Ramos (cell line): ENCODE measurements at regions not wholly inside any gene's neighbourhood (a gene's known extent, or its start where the extent isn't known, plus 50 kb on each side); places are given as distances from the start of the nearest gene placed in this dataset.

Source experiments
- in situ Hi-C: fragments of 300-500 bp; cut with MboI; formaldehyde crosslinking; loops from one replicate; pipeline ENCODE4 v1.14.3; 2022; ENCODE audit warnings: low sequenced_read_pairs; ENCODE audit not compliant: unreplicated experiment

- in situ Hi-C loops, result no loop called here
Measured at GRCh38 chr6:168989421-168989820, 264.2 kb downstream of the THBS2 start.

DNA sequence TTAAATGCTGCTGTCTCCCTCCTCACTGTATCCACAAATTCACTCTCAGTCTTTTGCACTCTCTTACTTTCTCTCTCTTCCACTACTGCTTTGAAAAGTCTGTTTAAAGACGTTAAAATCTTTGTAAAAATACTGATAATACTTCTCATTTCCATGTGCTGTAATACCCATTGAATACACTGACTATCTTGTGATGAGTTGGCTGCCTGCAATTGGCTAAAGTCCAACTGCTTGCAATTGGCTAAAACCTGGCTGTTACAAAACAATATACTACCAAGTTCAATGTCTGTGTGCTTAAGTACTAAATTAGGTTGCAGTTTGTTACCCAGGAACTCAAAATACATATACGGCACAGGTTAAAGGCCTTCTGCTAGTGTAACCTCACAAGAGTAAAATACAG, 264.8 kb downstream of the THBS2 start:
- in situ Hi-C loops, result no loop called here

GRCh38 chr6:168988280-168988679, 265.4 kb downstream of the THBS2 start:
- in situ Hi-C loops, result no loop called here

- in situ Hi-C loops, result no loop called here
Measured at GRCh38 chr6:168985705-168986104, 267.9 kb downstream of the THBS2 start.

- in situ Hi-C loops, result no loop called here
Measured at GRCh38 chr6:168983925-168984324, 269.7 kb downstream of the THBS2 start.

DNA sequence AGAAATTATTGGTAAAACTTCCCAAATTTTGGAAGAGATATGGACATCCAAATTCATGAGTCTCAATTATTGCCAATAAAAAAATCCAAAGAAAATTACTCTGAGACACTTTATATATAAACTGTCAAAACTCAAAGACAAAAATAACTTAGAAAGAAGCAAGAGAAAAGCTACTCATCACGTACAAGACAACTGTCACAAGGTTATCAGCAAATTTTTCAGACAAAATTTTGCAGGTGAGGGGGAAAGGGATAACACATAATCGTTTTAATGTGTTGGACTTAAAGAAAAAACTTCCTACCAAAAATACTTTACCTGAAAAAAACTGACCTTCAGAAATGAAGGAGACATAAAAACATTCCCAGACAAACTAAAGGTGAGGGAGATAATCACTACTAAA, 272.5 kb downstream of the THBS2 start:
- in situ Hi-C loops, result no loop called here

DNA sequence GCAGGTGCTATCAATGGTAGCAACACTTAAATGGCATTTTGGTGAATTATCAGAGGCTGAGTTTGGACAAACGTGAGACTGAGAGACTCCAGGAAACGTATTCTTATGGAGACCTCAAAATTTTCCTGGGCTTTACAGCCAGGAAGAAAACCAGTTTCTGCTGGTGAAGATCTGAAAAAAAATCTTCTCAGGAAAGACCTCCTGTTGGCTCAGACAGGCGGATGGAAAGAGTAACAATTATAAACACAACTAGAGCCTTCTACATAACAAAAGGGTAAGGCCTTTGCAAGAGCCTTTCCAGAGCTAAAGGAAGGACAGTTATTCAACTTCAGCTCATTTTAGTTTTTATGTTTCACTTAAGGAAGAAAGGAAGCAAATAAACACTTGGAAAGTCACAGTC, 274.4 kb downstream of the THBS2 start:
- in situ Hi-C loops, result no loop called here

GRCh38 chr6:168972128-168972527, 281.5 kb downstream of the THBS2 start:
- in situ Hi-C loops, result no loop called here

- in situ Hi-C loops, result no loop called here
Measured at GRCh38 chr6:168971549-168971948, 282.1 kb downstream of the THBS2 start.

DNA sequence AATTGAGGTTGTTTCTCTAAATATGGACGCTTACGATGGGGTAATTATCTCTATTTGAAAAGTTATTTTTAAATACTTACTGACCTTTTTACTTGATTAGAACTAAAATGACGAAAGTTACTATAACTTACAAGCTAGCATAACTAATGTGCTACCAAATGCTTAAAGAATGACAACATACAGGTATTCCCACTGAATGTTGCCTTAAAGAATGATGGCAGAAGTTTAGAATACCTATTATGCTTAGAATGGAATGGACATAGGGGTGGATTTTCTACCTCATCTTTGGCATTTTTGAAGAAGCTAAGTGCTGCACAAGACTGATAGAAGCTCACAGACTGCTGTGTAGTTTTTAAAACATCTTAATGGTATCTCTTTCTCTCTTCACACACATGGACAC, 284.8 kb downstream of the THBS2 start:
- in situ Hi-C loops, result no loop called here

GRCh38 chr6:168968228-168968627, 285.4 kb downstream of the THBS2 start:
- in situ Hi-C loops, result no loop called here

DNA sequence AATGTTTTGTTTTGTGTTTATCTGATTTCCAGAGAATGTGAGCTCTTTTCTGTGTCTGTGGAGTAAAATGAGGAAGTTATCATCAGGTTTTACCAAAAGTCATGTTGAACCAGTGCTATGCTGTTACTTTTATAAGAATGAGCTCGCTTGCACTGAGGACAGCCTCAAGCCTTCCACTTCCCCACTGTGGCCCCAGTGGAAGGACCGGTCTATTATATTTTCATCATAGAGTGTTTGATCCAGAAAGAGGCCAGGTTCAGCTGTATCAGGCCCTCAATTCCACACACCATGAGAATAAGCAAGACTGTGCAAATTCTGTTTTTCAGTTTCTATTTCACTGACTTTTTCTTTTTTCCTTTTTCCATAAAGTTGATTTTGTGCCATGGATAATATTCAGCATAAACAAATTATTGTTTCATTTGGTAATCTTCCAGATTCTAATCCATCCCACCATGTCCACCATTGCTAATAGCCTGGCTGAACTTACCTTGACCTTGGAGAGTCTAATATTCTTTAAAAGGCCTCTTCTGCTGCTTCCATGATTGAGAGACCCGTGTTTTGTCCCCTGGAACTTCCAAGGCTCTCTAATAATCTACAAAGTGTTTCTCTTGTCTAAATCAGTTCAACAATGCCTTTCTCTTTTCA, 286.2 kb downstream of the THBS2 start:
- in situ Hi-C loops, result no loop called here

- in situ Hi-C loops, result no loop called here
Measured at GRCh38 chr6:168964138-168964835, 289.4 kb downstream of the THBS2 start.

DNA sequence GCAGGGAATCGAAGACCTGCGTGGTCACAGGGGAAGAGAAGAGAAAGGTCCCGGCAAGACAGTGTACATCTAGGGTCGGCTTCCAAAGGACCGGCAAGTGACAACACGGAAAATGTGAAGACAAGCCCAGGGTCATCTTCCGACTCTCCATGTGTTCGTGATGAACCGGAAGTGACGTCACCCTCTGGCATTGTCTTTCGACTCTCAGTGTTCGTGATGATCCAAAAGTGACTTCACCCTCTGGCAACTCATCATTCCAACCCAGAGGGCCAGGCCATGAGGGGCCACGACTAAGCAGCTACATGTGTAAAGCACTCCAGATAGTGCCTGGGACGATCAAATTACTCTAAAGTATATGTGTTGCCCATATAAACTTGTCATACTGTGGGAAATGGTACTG, 290.8 kb downstream of the THBS2 start:
- in situ Hi-C loops, result no loop called here

DNA sequence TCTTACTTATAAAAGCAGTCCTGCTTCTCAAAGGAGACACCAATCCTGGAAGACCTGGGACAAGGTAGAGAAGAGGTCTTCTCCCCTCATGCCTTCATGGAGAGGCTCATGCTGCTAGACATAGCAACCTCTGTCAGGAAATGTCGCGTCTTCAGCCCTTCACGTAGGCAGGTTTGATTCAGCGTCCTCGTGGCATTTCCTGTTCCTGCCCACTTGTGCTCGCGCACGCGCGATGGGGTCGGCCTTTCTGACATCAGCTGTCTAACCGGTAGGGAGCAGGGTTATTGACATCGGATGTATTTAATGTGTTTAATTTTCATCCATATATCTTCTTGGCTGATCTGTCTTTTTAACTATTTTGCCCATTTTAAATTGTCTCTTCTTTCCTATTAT, 292.4 kb downstream of the THBS2 start:
- in situ Hi-C loops, result no loop called here

- in situ Hi-C loops, result no loop called here
Measured at GRCh38 chr6:168960551-168961263, 292.9 kb downstream of the THBS2 start.

GRCh38 chr6:168959696-168960095, 293.9 kb downstream of the THBS2 start:
- in situ Hi-C loops, result no loop called here

- in situ Hi-C loops, result no loop called here
Measured at GRCh38 chr6:168956884-168957730, 296.5 kb downstream of the THBS2 start.

GRCh38 chr6:168956141-168956838, 297.4 kb downstream of the THBS2 start:
- in situ Hi-C loops, result no loop called here

GRCh38 chr6:168953461-168953860, 300.2 kb downstream of the THBS2 start:
- in situ Hi-C loops, result no loop called here
